Activated B cell treated with CpG ODN at 0.5 μM for 24 hours (primary cell): ENCODE measurements at regions not wholly inside any gene's neighbourhood (a gene's known extent, or its start where the extent isn't known, plus 50 kb on each side); places are given as distances from the start of the nearest gene placed in this dataset.

Experiments
- ATAC-seq: fragments of 200-7000 bp; cut with Tn5 transposase; one replicate; pipeline ENCODE4 v1.10.0; 2021; ENCODE audit warnings: low read depth, mild to moderate bottlenecking, moderate library complexity
- CTCF ChIA-PET: fragments of 350-600 bp; sonication (Branson Sonifier 250); formaldehyde crosslinking; loops from one replicate; lab custom pipeline; 2021; ENCODE audit warnings: antibody characterized with exemption; lab: Charles Lee
- POLR2A ChIA-PET: fragments of 350-600 bp; sonication (Branson Sonifier 250); formaldehyde crosslinking; loops from one replicate; lab custom pipeline; 2021; ENCODE audit warnings: antibody characterized with exemption; lab: Charles Lee
- DNase-seq: peaks from one replicate; pipeline ENCODE4 v3.0.0; 2022
- H3K27ac Mint-ChIP-seq: one replicate; pipeline ENCODE4 v1.8.0; 2020; ENCODE audit warnings: mixed read lengths
- H3K27me3 Mint-ChIP-seq: one replicate; pipeline ENCODE4 v1.8.0; 2021; ENCODE audit warnings: mixed read lengths
- H3K36me3 Mint-ChIP-seq: one replicate; pipeline ENCODE4 v1.8.0; 2021; ENCODE audit warnings: low read depth, mixed read lengths
- H3K4me1 Mint-ChIP-seq: one replicate; pipeline ENCODE4 v1.8.0; 2021; ENCODE audit warnings: mixed read lengths
- H3K4me3 Mint-ChIP-seq: one replicate; pipeline ENCODE4 v1.8.0; 2020; ENCODE audit warnings: mild to moderate bottlenecking, mixed read lengths
- H3K9me3 Mint-ChIP-seq: one replicate; pipeline ENCODE4 v1.8.0; 2020; ENCODE audit warnings: mixed read lengths
- CTCF ChIP-seq: fragments of 200-600 bp; IDR thresholded peaks from one replicate; pipeline ENCODE4 v1.8.0; 2022; ENCODE audit warnings: antibody characterized with exemption, mild to moderate bottlenecking
- intact Hi-C: fragments of 100-400 bp; cut with micrococcal nuclease; formaldehyde crosslinking; loops from one replicate; pipeline ENCODE4 v1.15.1; 2024

- intact Hi-C loops = no loop called here
- TF ChIP-seq CTCF = no peak
- no peaks in the 10 kb centered on the region for H3K27me3 Mint-ChIP-seq
- no peak overlapping the region for H3K27ac Mint-ChIP-seq
- H3K9me3 Mint-ChIP-seq = no peaks in the 10 kb centered on the region
- no peaks in the 10 kb centered on the region for H3K4me1 Mint-ChIP-seq
- ATAC-seq (no peak), DNase-seq (no peak)
- POLR2A ChIA-PET = no interaction called here
- CTCF ChIA-PET = interaction anchor here (0.6 kb wide), 1 partner anchor 538 kb away, joined by 3 read pairs; no protein-coding TSS in a partner anchor
- no peak overlapping the region for H3K4me3 Mint-ChIP-seq
- no peaks in the 10 kb centered on the region for H3K36me3 Mint-ChIP-seq
Observed at GRCh38 chr10:84077768-84078167, 61.5 kb upstream of the GHITM start.

- Mint-ChIP-seq H3K4me3 (no peak overlapping the region), H3K27ac (no peak overlapping the region), H3K36me3 (no peaks in the 10 kb centered on the region), H3K9me3 (no peaks in the 10 kb centered on the region), H3K27me3 (peaks cover 5% of the 10 kb centered on the region), H3K4me1 (no peaks in the 10 kb centered on the region)
- ATAC-seq (no peak), DNase-seq (no peak)
- CTCF ChIA-PET = no interaction called here
- POLR2A ChIA-PET = no interaction called here
- intact Hi-C loops = no loop called here
- TF ChIP-seq CTCF = no peak
Observed at GRCh38 chr10:84078771-84079170, 60.5 kb upstream of the GHITM start.

- ChIA-PET POLR2A (no interaction called here), CTCF (no interaction called here)
- DNase-seq (no peak), ATAC-seq (no peak)
- intact Hi-C loops = no loop called here
- Mint-ChIP-seq H3K27ac (no peak overlapping the region), H3K4me1 (no peaks in the 10 kb centered on the region), H3K27me3 (peaks cover 7% of the 10 kb centered on the region), H3K4me3 (no peak overlapping the region), H3K36me3 (no peaks in the 10 kb centered on the region), H3K9me3 (peaks cover 9% of the 10 kb centered on the region)
- TF ChIP-seq CTCF = no peak
Observed at GRCh38 chr10:84084342-84084741, 55.0 kb upstream of the GHITM start.

GRCh38 chr10:84087202-84087601, 52.1 kb upstream of the GHITM start:
- DNase-seq (no peak), ATAC-seq (no peak)
- Mint-ChIP-seq H3K27ac (no peak overlapping the region), H3K4me3 (no peak overlapping the region), H3K36me3 (no peaks in the 10 kb centered on the region), H3K9me3 (peaks cover 9% of the 10 kb centered on the region), H3K4me1 (no peaks in the 10 kb centered on the region), H3K27me3 (peaks cover 7% of the 10 kb centered on the region)
- no peak for TF ChIP-seq CTCF
- CTCF ChIA-PET = no interaction called here
- POLR2A ChIA-PET = no interaction called here
- intact Hi-C loops = no loop called here

GRCh38 chr10:84088626-84089025, 50.7 kb upstream of the GHITM start:
- no peak overlapping the region for H3K27ac Mint-ChIP-seq
- no peak for TF ChIP-seq CTCF
- H3K4me3 Mint-ChIP-seq = no peak overlapping the region
- DNase-seq (no peak), ATAC-seq (no peak)
- POLR2A ChIA-PET = no interaction called here
- peaks cover 2% of the 10 kb centered on the region for H3K27me3 Mint-ChIP-seq
- intact Hi-C loops = no loop called here
- CTCF ChIA-PET = no interaction called here
- no peaks in the 10 kb centered on the region for H3K4me1 Mint-ChIP-seq
- H3K36me3 Mint-ChIP-seq = no peaks in the 10 kb centered on the region
- H3K9me3 Mint-ChIP-seq = peaks cover 9% of the 10 kb centered on the region
